ENCODE measurements at regions not wholly inside any gene's neighbourhood (a gene's known extent, or its start where the extent isn't known, plus 50 kb on each side); places are given as distances from the start of the nearest gene placed in this dataset.
"Not testable (repeated sequence)": the region's sequence is repeated elsewhere in the genome, so short reads cannot be mapped to it uniquely, and the experiment has no call there.

GRCh38 chr15:84108728-84109127 lies 126.8 kb upstream of the GOLGA6L4 start:
- no peak for DNase-seq
- 63 to 69% (median 65%) methylated on average over 2 of the region's 2 CpGs for WGBS, 3 donors
- no peak for TF ChIP-seq POLR2A (IDR thresholded peaks at IDR 0.05)
- TF ChIP-seq EP300 (IDR thresholded peaks at IDR 0.05), result no peak
- no peak for TF ChIP-seq CTCF (IDR thresholded peaks at IDR 0.05)
- Histone ChIP-seq H3K27me3 (no peaks in the 10 kb centered on the region), H3K9me3 (no peaks in the 10 kb centered on the region), H3K36me3 (no peaks in the 10 kb centered on the region), H3K27ac (no peak overlapping the region), H3K4me1 (ENCODE audit: insufficient read depth) (no peaks in the 10 kb centered on the region), H3K4me3 (no peak overlapping the region)
- intact Hi-C loops (cut with DNase I), result no loop called here

GRCh38 chr15:84111575-84111974 lies 124.0 kb upstream of the GOLGA6L4 start:
- Histone ChIP-seq H3K9me3 (no peaks in the 10 kb centered on the region), H3K4me1 (ENCODE audit: insufficient read depth) (no peaks in the 10 kb centered on the region), H3K36me3 (no peaks in the 10 kb centered on the region), H3K27me3 (no peaks in the 10 kb centered on the region), H3K27ac (no peak overlapping the region), H3K4me3 (no peak overlapping the region)
- DNase-seq, result no peak
- 64 to 69% (median 65%) methylated on average over 2 of the region's 2 CpGs for WGBS, 3 donors
- intact Hi-C loops (cut with DNase I), result no loop called here
- TF ChIP-seq POLR2A (IDR thresholded peaks at IDR 0.05) (no peak), EP300 (IDR thresholded peaks at IDR 0.05) (no peak), CTCF (IDR thresholded peaks at IDR 0.05) (no peak)

DNA sequence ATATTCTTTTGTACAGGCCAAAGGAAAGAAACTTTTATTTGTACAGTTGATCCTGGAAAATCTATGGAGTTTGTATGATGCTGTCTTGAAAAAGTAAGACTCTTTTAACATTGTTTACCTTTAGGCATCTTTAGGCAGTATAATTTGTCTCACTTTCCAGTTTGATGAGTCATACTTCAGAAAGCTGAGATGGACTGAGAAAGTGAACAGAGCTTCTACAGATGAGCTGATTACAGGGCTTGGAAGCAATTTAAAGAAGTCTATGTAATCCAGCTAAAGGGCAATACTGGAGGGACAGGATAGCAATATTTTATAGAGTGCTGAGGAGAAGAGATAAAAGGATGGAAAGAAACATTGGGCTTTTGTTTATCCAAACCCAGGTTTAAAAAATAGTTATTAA lies 123.5 kb upstream of the GOLGA6L4 start:
- H3K36me3 ChIP-seq, result no peaks in the 10 kb centered on the region
- H3K27me3 ChIP-seq, result no peaks in the 10 kb centered on the region
- H3K27ac ChIP-seq, result no peak overlapping the region
- no peaks in the 10 kb centered on the region for H3K9me3 ChIP-seq
- no peak overlapping the region for H3K4me3 ChIP-seq
- intact Hi-C loops (cut with DNase I), result no loop called here
- no peak for DNase-seq
- H3K4me1 ChIP-seq (ENCODE audit: insufficient read depth), result no peaks in the 10 kb centered on the region
- TF ChIP-seq CTCF (IDR thresholded peaks at IDR 0.05) (no peak), EP300 (IDR thresholded peaks at IDR 0.05) (no peak), POLR2A (IDR thresholded peaks at IDR 0.05) (no peak)

GRCh38 chr15:84113919-84114318 lies 121.7 kb upstream of the GOLGA6L4 start:
- 89 to 94% (median 92%) methylated on average over 5 of the region's 5 CpGs for WGBS, 3 donors
- no peaks in the 10 kb centered on the region for H3K9me3 ChIP-seq
- TF ChIP-seq EP300 (IDR thresholded peaks at IDR 0.05), result no peak
- TF ChIP-seq CTCF (IDR thresholded peaks at IDR 0.05), result no peak
- TF ChIP-seq POLR2A (IDR thresholded peaks at IDR 0.05), result no peak
- no peak overlapping the region for H3K27ac ChIP-seq
- no peaks in the 10 kb centered on the region for H3K4me1 ChIP-seq (ENCODE audit: insufficient read depth)
- no peaks in the 10 kb centered on the region for H3K36me3 ChIP-seq
- intact Hi-C loops (cut with DNase I), result no loop called here
- no peak for DNase-seq
- H3K4me3 ChIP-seq, result no peak overlapping the region
- H3K27me3 ChIP-seq, result no peaks in the 10 kb centered on the region

DNA sequence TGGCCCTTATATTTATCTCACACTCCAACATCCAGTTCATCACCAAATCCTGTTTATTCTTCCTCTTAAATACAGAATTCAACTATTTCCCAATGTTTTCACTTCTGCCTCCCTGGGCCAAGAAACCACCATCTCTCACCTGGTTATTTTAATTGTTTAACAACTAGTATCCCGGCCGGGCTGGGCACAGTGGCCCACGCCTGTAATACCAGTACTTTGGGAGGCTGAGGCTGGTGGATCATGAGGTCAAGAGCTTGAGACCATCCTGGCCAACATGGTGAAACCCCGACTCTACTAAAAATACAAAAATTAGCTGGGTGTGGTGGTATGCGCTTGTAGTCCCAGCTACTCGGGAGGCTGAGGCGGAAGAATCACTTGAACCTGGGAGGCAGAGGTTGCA lies 120.9 kb upstream of the GOLGA6L4 start:
- H3K27ac ChIP-seq; H3K4me1 ChIP-seq (ENCODE audit: insufficient read depth); DNase-seq; H3K27me3 ChIP-seq; intact Hi-C loops (cut with DNase I); H3K36me3 ChIP-seq; H3K9me3 ChIP-seq; H3K4me3 ChIP-seq: not testable (repeated sequence)
- WGBS, 3 donors, result 91 to 97% (median 92%) methylated on average over 7 of the region's 7 CpGs

DNA sequence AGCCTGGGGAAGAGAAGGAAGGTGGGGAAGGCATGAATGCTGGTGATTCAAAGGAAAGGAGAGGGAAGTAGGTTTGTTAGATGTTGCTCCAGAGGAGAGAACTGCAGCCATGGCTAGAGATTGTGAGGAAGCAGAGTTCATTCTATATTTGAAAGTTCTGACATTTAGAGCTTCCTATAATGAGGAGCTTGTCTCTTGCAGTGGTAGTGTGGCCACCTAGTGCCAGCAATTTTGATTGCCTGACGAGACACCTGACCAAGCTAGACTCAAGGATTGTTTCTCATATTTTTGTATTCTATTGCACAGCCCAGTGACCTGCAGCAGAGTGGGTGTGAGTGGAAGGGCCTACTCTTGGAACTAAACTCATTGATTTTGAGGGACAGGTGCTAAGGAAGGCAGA lies 116.2 kb upstream of the GOLGA6L4 start:
- H3K9me3 ChIP-seq; DNase-seq; H3K36me3 ChIP-seq; intact Hi-C loops (cut with DNase I); H3K4me3 ChIP-seq; H3K4me1 ChIP-seq (ENCODE audit: insufficient read depth); H3K27me3 ChIP-seq; H3K27ac ChIP-seq: not testable (repeated sequence)
- WGBS, 3 donors, result 68 to 76% (median 71%) methylated on average over 1 of the region's 1 CpG

DNA sequence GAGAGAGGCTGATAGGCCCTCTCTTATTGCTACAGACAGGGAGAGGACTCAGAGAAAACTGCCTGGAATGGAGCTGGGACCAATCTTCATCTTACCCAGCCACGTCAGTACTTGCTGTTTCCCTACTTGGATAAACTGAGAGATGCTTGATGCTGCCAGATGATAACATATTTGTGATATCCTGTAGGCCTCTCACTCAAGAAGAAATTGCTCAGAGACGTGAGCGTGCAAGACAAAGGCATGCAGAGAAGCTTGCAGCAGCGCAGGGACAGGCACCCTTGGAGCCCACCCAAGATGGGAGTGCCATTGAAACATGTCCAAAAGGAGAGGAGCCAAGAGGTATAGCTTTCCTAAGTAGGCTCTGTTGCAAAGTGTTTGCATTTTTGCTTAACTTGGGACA lies 114.7 kb upstream of the GOLGA6L4 start:
- intact Hi-C loops (cut with DNase I); H3K27me3 ChIP-seq; H3K9me3 ChIP-seq; H3K4me3 ChIP-seq; H3K4me1 ChIP-seq (ENCODE audit: insufficient read depth); H3K27ac ChIP-seq; H3K36me3 ChIP-seq: not testable (repeated sequence)
- WGBS, 3 donors, result 12 to 27% (median 13%) methylated on average over 4 of the region's 4 CpGs
- peak in 1 of 5 donors; percentile 18 for DNase-seq

- DNase-seq; H3K4me1 ChIP-seq (ENCODE audit: insufficient read depth); H3K36me3 ChIP-seq; H3K27ac ChIP-seq; H3K4me3 ChIP-seq; H3K9me3 ChIP-seq; H3K27me3 ChIP-seq; intact Hi-C loops (cut with DNase I): not testable (repeated sequence)
- 58 to 64% (median 62%) methylated on average over 2 of the region's 2 CpGs for WGBS, 3 donors
Observed at GRCh38 chr15:84128706-84129105, 106.9 kb upstream of the GOLGA6L4 start.

Measured in ovary (tissue), 7 donors.